PC-3 (cell line): ENCODE measurements at regions not wholly inside any gene's neighbourhood (a gene's known extent, or its start where the extent isn't known, plus 50 kb on each side); places are given as distances from the start of the nearest gene placed in this dataset.

Experiments used
- CTCF ChIP-seq: fragments of 300-600 bp; sonication (generic); conservative IDR thresholded peaks from 2 replicates; pipeline ENCODE4 v1.5.1; 2017; ENCODE audit warnings: antibody characterized with exemption, low read depth, mild to moderate bottlenecking, low read length
- EZH2 ChIP-seq: fragments of 300-600 bp; sonication (generic); IDR thresholded peaks from one replicate; pipeline ENCODE4 v1.6.1; 2017; ENCODE audit warnings: antibody characterized with exemption, mild to moderate bottlenecking, low read length; ENCODE audit not compliant: unreplicated experiment

- TF ChIP-seq CTCF (no peak), EZH2 (no peak)
These were observed 484.0 kb upstream of the TGFBR2 start for GRCh38 chr3:30122359-30122758.
